ENCODE measurements at regions not wholly inside any gene's neighbourhood (a gene's known extent, or its start where the extent isn't known, plus 50 kb on each side); places are given as distances from the start of the nearest gene placed in this dataset.
"Not testable (repeated sequence)": the region's sequence is repeated elsewhere in the genome, so short reads cannot be mapped to it uniquely, and the experiment has no call there.

DNA sequence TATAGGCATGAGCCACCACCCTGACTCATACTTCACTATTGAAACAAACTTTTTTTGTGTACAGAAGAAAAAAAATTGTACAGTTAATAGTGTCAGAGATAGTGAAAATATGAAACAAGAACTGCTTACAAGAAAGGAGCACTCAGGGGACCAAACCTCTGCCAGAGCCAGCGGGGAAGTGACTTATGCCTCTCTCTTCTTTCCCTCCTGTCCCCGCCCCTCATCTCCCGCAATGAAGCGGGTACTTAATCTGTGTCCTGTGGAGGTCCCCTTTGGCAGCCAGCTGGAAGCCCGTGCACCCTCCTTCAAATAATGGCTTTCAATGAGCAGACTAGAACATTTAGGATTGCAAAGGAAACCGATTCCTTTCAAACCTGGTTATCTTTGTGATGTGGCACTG, 51.5 kb downstream of the PPIAL4A start:
- not testable (repeated sequence) for DNase-seq

DNA sequence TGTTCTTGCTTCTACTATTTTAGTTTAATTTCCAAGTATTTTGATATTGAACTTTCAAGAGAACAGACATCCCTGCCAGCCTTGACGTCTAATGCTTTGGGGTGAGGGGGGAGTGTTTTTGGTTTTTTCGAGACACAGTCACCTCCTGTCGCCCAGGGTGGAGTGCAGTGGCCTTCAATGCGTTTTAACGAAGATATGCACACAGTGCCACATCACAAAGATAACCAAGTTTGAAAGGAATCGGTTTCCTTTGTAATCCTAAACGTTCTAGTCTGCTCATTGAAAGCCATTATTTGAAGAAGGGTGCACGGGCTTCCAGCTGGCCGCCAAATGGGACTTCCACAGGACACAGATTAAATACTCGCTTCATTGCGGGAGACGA, 52.3 kb downstream of the PPIAL4A start:
- peak; percentile 22 for DNase-seq

DNA sequence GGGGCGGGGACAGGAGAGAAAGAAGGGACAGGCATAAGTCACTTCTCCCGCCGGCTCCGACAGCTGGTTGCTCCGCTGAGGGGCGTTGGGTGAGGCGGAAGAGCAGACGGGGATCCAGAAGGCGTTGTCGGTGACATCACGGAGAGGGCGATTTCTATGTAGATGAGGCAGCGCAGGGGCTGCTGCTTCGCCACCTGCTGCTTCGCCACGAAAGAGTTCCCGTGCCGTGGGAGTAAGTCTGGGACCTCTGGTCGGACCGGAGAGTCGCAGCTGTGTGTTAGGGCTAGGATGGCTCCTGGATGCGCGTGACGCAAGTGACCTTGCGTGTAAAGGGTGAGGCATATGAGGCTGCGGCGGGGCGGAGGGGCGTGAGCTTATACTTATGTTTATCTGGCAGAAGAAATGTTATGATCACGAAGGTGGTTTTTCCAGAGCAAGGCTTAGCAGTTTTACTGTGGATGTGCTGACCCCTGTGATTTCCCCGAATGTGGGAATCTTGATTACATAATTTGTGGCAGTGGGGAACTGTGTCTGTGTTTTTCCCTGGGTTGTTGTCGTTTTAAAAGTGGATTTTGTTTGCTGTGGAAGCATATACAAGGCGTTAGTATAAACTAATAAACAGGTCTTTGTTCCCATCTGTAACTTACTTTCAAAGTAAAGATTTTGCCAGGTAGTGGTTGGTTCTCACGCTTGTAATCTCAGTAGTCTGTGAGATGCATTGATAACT, 52.8 kb downstream of the PPIAL4A start:
- peak; percentile 43 for DNase-seq

GRCh38 chr1:120942945-120943319, 53.4 kb downstream of the PPIAL4A start:
- not testable (repeated sequence) for DNase-seq

DNA sequence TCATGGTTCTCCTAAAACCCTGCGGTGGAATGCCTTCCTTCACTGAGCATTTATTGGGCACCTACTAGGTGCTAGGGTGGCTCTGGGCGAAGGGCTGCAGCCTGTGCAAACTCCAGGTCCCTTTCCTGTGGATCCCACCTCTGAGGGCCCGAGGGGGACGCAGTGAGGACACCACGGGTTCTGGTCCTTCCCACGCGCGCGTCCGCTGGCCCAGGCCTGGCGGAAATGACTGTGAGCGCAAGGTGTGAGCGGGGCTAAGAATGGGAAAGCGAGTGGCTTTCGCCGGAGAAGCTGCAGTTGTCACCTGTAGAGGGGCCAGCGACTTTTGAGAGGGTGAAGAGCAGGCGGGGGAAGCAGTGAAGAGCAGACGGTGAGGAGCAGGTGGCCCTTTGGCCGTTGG, 55.1 kb downstream of the PPIAL4A start:
- DNase-seq, result not testable (repeated sequence)

- not testable (repeated sequence) for DNase-seq
Observed at GRCh38 chr1:120945122-120945521, 55.6 kb downstream of the PPIAL4A start.

DNA sequence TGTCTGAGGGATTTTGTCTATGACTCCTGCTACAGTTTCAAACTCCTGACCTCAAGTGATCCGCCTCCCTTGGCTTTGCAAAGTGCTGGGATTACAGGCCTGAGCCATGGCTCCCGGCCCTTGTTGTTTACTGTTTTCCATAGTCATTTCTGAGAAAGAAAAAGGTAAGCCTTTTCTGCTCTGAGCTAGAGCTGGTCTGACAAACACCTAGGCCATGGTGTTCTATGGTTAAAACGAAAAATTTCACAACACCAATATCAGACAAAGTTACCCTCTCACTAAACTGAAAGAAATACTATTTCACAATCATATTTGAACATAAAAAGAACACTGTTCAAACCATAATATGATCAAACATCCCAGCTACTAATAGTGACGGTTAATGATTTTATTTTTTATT, 57.5 kb downstream of the PPIAL4A start:
- DNase-seq, result not testable (repeated sequence)

GRCh38 chr1:120949724-120950123, 60.2 kb downstream of the PPIAL4A start:
- DNase-seq, result not testable (repeated sequence)

GRCh38 chr1:120950633-120951032, 61.1 kb downstream of the PPIAL4A start:
- not testable (repeated sequence) for DNase-seq

- DNase-seq, result not testable (repeated sequence)
Observed at GRCh38 chr1:120951100-120951499, 61.5 kb downstream of the PPIAL4A start.

- not testable (repeated sequence) for DNase-seq
Observed at GRCh38 chr1:120952207-120952870, 62.8 kb downstream of the PPIAL4A start.

GRCh38 chr1:120952871-120953265, 63.3 kb downstream of the PPIAL4A start:
- DNase-seq, result not testable (repeated sequence)

DNA sequence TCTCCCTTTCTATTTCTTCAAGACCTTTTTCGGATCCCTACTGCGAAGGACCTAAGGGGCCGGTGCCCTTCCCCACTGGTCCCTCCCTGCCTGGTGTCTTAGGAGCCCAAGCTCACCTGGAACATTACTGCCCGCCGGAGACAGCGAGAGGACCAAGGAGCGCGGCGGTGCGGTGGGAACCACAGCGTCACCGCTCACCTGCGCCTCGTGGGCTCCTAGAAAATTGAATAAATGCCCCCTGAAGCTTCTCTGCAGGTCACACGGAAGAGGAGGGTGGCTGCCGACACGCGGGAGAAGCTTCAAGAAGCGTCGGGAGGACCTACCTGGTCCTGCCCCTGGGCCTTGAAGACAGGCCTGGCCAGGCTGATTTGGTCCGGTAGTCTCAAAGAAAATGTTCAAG, 65.2 kb downstream of the PPIAL4A start:
- no peak for DNase-seq

DNA sequence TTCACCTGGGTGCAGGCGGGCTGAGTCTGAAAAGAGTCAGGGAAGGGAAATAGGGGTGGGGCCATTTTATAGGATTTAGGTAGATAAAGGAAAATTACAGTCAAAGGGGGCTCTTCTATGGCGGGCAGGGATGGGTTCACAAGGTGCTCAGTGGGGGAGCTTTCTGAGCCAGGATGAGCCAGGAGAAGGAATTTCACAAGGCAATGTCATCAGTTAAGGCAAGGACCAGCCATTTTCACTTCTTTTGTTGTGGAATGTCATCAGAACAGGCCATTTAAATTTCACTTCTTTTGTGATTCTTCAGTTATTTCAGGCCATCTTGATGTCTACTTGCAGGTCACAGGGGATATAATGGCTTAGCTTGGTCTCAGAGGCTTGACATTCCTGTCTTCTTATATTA, 66.4 kb downstream of the PPIAL4A start:
- not testable (repeated sequence) for DNase-seq

DNA sequence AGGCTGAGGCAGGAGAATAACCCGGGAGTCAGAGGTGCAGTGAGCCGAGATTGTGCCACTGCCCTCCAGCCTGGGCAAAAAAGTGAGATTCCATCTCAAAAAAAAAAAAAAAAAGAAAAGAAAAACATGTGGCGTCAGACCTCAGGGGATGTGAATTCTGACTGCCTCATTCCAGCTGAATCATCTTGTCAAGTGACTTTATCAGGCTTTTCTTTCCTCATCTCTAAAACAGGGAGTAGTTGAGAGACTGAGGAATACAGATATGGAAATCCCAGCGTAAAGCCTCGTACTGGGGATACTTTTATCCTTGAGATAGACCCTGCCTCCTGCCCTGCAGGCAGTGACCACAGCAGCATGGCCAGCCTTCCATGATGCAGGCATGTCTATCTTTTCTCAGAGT, 76.4 kb downstream of the PPIAL4A start:
- not testable (repeated sequence) for DNase-seq

DNA sequence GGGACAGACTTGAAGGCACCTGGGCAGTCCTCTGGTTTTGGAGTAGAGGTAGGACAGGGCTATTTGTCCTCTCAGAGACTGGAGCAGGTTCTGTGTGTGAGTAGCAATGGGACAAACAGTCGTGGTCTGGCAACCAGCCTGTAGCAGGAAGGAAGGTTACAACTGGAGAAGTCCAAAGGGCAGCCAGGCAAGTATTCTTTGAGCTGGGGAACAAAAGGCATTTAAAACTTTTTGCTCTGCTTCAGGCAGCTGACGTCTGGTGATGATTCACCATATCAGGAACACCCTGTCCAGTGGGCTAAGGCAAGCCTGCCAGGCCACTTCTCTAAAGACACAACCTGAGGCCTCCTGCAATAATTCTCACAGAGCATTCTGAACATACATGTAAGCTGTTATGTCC, 83.3 kb downstream of the PPIAL4A start:
- DNase-seq, result not testable (repeated sequence)

DNA sequence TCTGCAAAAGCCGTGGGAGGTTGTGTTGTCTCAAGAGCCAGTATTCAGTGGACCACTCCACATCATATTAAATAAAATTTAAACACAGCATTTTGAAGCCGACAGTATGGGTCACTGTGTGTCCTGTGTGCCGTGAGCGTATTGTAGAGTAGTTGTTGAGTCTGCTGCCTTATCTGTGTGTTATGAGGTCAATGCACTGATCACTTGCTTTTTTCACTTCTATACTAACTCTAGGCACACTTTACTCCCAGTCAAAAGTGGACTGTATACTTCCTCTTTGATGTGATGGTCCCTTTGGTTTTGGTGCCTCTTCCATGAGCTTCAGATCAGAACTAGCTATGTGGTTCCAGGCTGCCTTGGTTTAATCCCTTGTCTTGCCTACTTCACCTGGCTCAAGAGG, 84.3 kb downstream of the PPIAL4A start:
- DNase-seq, result not testable (repeated sequence)

- not testable (repeated sequence) for DNase-seq
Observed at GRCh38 chr1:120977279-120977678, 87.7 kb downstream of the PPIAL4A start.

GRCh38 chr1:120981489-120982094, 92.0 kb downstream of the PPIAL4A start:
- DNase-seq, result not testable (repeated sequence)

DNA sequence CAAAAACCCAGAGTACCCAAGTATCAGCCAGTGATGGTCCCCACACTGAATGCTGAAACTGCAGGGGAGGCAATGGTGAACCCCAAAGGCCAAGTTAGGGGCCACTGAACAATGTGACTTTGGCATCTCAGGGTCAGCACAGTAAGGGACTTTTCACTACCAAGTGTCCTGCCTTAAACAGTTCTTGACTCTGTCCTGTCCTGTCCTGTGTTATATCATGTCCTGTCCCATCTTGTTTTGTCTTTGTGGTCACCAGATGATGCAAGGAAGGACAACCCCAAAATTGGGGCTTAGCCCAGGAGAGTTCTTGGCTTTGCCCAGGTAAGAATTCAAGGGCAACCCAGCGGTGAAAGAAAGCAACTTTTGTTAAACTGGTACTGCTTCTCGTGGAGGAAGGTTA, 105.0 kb downstream of the PPIAL4A start:
- DNase-seq, result not testable (repeated sequence)

DNA sequence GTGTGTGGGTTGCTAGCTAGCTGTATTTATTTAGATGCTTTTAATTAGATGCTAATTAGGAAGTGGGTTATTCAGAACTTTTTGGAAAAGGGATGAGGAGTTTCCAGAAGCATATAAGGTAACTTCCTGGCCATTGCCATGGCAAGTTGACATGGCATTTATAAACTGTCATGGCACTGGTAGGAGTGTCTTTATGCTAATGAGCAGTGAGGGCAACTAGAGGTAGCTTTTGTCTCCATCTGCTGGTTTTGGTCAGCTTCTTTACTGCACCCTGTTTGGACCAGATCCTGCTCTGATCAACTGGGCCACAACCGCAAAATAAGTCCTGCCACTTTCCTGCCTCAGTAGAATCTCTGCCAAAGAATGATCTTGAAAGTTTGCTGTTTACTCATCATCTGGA, 105.5 kb downstream of the PPIAL4A start:
- DNase-seq, result not testable (repeated sequence)

DNA sequence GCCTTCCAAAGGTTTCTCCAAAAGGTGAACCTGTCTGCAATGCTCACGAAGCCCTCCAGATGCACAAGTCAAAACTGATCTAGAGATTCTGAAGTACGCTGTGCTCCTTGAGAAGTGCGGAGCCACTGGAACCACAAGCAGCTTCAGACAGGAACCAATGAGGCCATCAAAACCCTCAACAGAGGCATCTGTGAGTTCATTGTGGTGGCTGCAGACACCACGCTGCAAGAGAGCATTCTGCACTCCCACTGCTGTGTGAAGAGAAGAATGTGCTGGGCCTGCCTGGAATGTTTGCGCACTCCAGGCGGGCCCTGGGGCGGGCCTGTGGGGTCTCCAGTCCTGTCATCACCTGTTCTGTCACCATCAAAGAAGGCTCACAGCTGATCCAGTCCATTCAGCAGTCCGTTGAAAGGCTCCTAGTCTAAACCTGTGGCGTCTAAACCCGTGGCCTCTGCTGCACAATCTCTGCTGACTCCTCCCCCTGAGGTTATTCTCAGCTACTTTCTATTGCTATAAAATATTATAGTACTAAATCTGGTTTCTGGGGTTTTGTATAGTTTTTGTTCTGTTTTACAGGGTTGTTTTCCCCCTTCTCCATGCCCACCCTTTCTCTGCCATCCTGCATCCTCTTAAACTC, 111.6 kb downstream of the PPIAL4A start:
- not testable (repeated sequence) for DNase-seq

GRCh38 chr1:121003230-121003629, 113.7 kb downstream of the PPIAL4A start:
- not testable (repeated sequence) for DNase-seq
